GM12878 (cell line): ENCODE measurements at regions not wholly inside any gene's neighbourhood (a gene's known extent, or its start where the extent isn't known, plus 50 kb on each side); places are given as distances from the start of the nearest gene placed in this dataset.

Experiments
- EGR1 ChIP-seq, 2 experiments: IDR thresholded peaks; 1 replicate in 1 of 2; 2 replicates in 1 of 2; pipeline ENCODE4 v1.6.1; 2011 to 2012; ENCODE audit warnings: low read depth in 2 of 2, low read length in 2 of 2, borderline replicate concordance in 1 of 2, mild to moderate bottlenecking in 1 of 2, moderate library complexity in 1 of 2
- EP300 ChIP-seq, 2 experiments: fragments of 150-350 bp in 1 of 2; IDR thresholded peaks; 2 replicates each; pipeline ENCODE4 v1.6.1; 2011 to 2012; ENCODE audit warnings: low read depth in 2 of 2, low read length in 2 of 2, borderline replicate concordance in 1 of 2, improper control_type of control experiment in 1 of 2, inconsistent platforms in 1 of 2; ENCODE audit not compliant: control insufficient read depth in 1 of 2
- POLR2A ChIP-seq: IDR thresholded peaks from 2 replicates; pipeline ENCODE4 v1.6.1; 2011; ENCODE audit warnings: low read depth, mild to moderate bottlenecking, low read length
- RBBP5 ChIP-seq: fragments of 200-600 bp; sonication (generic); conservative IDR thresholded peaks from 2 replicates; pipeline ENCODE4 v1.6.1; 2016
- RCOR1 ChIP-seq: conservative IDR thresholded peaks from 2 replicates; pipeline ENCODE4 v1.6.1; 2012; ENCODE audit warnings: low read depth, low read length, improper control_type of control experiment
- TCF12 ChIP-seq: IDR thresholded peaks from 2 replicates; pipeline ENCODE4 v1.6.1; 2011; ENCODE audit warnings: low read depth, mild to moderate bottlenecking, low read length
- USF1 ChIP-seq: IDR thresholded peaks from 2 replicates; pipeline ENCODE4 v1.6.1; 2011; ENCODE audit warnings: borderline replicate concordance, low read depth, mild to moderate bottlenecking, moderate library complexity, mixed read lengths, low read length; ENCODE audit not compliant: insufficient read depth; ENCODE audit errors: extremely low read length
- YBX1 ChIP-seq: fragments of 450-650 bp; IDR thresholded peaks from 2 replicates; pipeline ENCODE4 v1.6.1; 2016; ENCODE audit warnings: antibody characterized with exemption
- ZNF217 ChIP-seq: fragments of 450-650 bp; IDR thresholded peaks from 2 replicates; pipeline ENCODE4 v1.6.1; 2017; ENCODE audit warnings: antibody characterized with exemption, mild to moderate bottlenecking
- TF ChIP-seq, protein P1 (sequence below): fragments of 450-650 bp; IDR thresholded peaks from 2 replicates; pipeline ENCODE4 v1.6.1; 2016; ENCODE audit warnings: mild to moderate bottlenecking
- TF ChIP-seq, protein P2 (sequence below), 3 experiments: IDR thresholded peaks in 2 of 3; conservative IDR thresholded peaks in 1 of 3; 2 replicates each; pipeline ENCODE4 v1.5.1; 2011; ENCODE audit warnings: low read depth in 3 of 3, low read length in 3 of 3, mild to moderate bottlenecking in 3 of 3, control low read depth in 2 of 3, moderate library complexity in 2 of 3, inconsistent platforms in 1 of 3, mixed read lengths in 1 of 3; ENCODE audit not compliant: control insufficient read depth in 2 of 3, insufficient read depth in 1 of 3; ENCODE audit errors: extremely low read depth in 1 of 3
- TF ChIP-seq, protein P3 (sequence below): fragments of 450-650 bp; IDR thresholded peaks from 2 replicates; pipeline ENCODE4 v1.6.1; 2016; ENCODE audit warnings: mild to moderate bottlenecking

GRCh38 chr2:128584296-128584890 lies 265.7 kb upstream of the HS6ST1 start:
- TF ChIP-seq, protein P1, sequence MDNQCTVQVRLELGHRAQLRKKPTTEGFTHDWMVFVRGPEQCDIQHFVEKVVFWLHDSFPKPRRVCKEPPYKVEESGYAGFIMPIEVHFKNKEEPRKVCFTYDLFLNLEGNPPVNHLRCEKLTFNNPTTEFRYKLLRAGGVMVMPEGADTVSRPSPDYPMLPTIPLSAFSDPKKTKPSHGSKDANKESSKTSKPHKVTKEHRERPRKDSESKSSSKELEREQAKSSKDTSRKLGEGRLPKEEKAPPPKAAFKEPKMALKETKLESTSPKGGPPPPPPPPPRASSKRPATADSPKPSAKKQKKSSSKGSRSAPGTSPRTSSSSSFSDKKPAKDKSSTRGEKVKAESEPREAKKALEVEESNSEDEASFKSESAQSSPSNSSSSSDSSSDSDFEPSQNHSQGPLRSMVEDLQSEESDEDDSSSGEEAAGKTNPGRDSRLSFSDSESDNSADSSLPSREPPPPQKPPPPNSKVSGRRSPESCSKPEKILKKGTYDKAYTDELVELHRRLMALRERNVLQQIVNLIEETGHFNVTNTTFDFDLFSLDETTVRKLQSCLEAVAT: no peak
- TF ChIP-seq, protein P2, sequence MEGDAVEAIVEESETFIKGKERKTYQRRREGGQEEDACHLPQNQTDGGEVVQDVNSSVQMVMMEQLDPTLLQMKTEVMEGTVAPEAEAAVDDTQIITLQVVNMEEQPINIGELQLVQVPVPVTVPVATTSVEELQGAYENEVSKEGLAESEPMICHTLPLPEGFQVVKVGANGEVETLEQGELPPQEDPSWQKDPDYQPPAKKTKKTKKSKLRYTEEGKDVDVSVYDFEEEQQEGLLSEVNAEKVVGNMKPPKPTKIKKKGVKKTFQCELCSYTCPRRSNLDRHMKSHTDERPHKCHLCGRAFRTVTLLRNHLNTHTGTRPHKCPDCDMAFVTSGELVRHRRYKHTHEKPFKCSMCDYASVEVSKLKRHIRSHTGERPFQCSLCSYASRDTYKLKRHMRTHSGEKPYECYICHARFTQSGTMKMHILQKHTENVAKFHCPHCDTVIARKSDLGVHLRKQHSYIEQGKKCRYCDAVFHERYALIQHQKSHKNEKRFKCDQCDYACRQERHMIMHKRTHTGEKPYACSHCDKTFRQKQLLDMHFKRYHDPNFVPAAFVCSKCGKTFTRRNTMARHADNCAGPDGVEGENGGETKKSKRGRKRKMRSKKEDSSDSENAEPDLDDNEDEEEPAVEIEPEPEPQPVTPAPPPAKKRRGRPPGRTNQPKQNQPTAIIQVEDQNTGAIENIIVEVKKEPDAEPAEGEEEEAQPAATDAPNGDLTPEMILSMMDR (IDR thresholded peaks at IDR 0.05 in 2 of 3, conservative IDR thresholded peaks at IDR 0.05 in 1 of 3; ENCODE audit: control insufficient read depth in 2 of 3, extremely low read depth in 1 of 3, insufficient read depth in 1 of 3, low read depth in 3 of 3, low read length in 3 of 3): no peak
- TF ChIP-seq RBBP5: no peak
- TF ChIP-seq, protein P3, sequence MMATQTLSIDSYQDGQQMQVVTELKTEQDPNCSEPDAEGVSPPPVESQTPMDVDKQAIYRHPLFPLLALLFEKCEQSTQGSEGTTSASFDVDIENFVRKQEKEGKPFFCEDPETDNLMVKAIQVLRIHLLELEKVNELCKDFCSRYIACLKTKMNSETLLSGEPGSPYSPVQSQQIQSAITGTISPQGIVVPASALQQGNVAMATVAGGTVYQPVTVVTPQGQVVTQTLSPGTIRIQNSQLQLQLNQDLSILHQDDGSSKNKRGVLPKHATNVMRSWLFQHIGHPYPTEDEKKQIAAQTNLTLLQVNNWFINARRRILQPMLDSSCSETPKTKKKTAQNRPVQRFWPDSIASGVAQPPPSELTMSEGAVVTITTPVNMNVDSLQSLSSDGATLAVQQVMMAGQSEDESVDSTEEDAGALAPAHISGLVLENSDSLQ: no peak
- no peak for TF ChIP-seq POLR2A
- no peak for TF ChIP-seq YBX1
- TF ChIP-seq USF1: no peak
- TF ChIP-seq RCOR1: no peak
- TF ChIP-seq EGR1 (IDR thresholded peaks at IDR 0.05; ENCODE audit: borderline replicate concordance in 1 of 2, low read depth in 2 of 2, low read length in 2 of 2): no peak
- TF ChIP-seq ZNF217: no peak
- no peak for TF ChIP-seq TCF12
- no peak for TF ChIP-seq EP300 (IDR thresholded peaks at IDR 0.05; ENCODE audit: borderline replicate concordance in 1 of 2, control insufficient read depth in 1 of 2, low read depth in 2 of 2, low read length in 2 of 2)
